BE2C (cell line): ENCODE measurements at regions not wholly inside any gene's neighbourhood (a gene's known extent, or its start where the extent isn't known, plus 50 kb on each side); places are given as distances from the start of the nearest gene placed in this dataset.

Experiments used
- DNase-seq: peaks from one replicate; pipeline ENCODE4 v3.0.0-alpha.2; 2020
- H3K27me3 ChIP-seq: fragments of 250-450 bp; sonication (Bioruptor Pico); 2 replicates; pipeline ENCODE4 v1.5.1; 2020; ENCODE audit warnings: mild to moderate bottlenecking
- H3K36me3 ChIP-seq: fragments of 250-450 bp; sonication (Bioruptor Pico); 2 replicates; pipeline ENCODE4 v1.5.1; 2020; ENCODE audit warnings: mild to moderate bottlenecking
- H3K4me1 ChIP-seq: fragments of 250-450 bp; sonication (Bioruptor Pico); 2 replicates; pipeline ENCODE4 v1.5.1; 2020
- H3K4me3 ChIP-seq: 2 replicates; pipeline ENCODE4 v1.5.1; 2011; ENCODE audit warnings: low read depth, low read length
- H3K9me3 ChIP-seq: fragments of 250-450 bp; sonication (Bioruptor Pico); 2 replicates; pipeline ENCODE4 v1.5.1; 2020
- CTCF ChIP-seq: IDR thresholded peaks from 2 replicates; pipeline ENCODE4 v1.5.1; 2012; ENCODE audit warnings: mild to moderate bottlenecking, low read depth, low read length

GRCh38 chr5:26692952-26693351 lies 345.4 kb downstream of the CDH9 start:
- Histone ChIP-seq H3K9me3 (no peaks in the 10 kb centered on the region), H3K4me1 (peaks cover 4% of the 10 kb centered on the region; the same call in 1 of the 2 replicates), H3K4me3 (no peak overlapping the region), H3K27me3 (no peaks in the 10 kb centered on the region), H3K36me3 (no peaks in the 10 kb centered on the region)
- no peak for TF ChIP-seq CTCF
- DNase-seq = no peak

GRCh38 chr5:26691486-26691885 lies 346.9 kb downstream of the CDH9 start:
- TF ChIP-seq CTCF = no peak
- Histone ChIP-seq H3K27me3 (no peaks in the 10 kb centered on the region), H3K4me1 (peaks cover 4% of the 10 kb centered on the region; the same call in 1 of the 2 replicates), H3K36me3 (no peaks in the 10 kb centered on the region), H3K9me3 (no peaks in the 10 kb centered on the region), H3K4me3 (no peak overlapping the region)
- DNase-seq = no peak

- Histone ChIP-seq H3K4me3 (no peak overlapping the region), H3K9me3 (no peaks in the 10 kb centered on the region), H3K36me3 (no peaks in the 10 kb centered on the region), H3K4me1 (peaks cover 4% of the 10 kb centered on the region; the same call in 1 of the 2 replicates), H3K27me3 (no peaks in the 10 kb centered on the region)
- no peak for TF ChIP-seq CTCF
- no peak for DNase-seq
Measured at GRCh38 chr5:26690511-26690910, 347.9 kb downstream of the CDH9 start.

GRCh38 chr5:26681861-26682260 lies 356.5 kb downstream of the CDH9 start:
- no peak overlapping the region for H3K4me3 ChIP-seq
- no peak for DNase-seq
- no peaks in the 10 kb centered on the region for H3K9me3 ChIP-seq
- no peaks in the 10 kb centered on the region for H3K27me3 ChIP-seq
- H3K36me3 ChIP-seq = no peaks in the 10 kb centered on the region
- H3K4me1 ChIP-seq = no peaks in the 10 kb centered on the region
- no peak for TF ChIP-seq CTCF

GRCh38 chr5:26674846-26675245 lies 363.5 kb downstream of the CDH9 start:
- no peak overlapping the region for H3K4me3 ChIP-seq
- DNase-seq = no peak
- H3K9me3 ChIP-seq = no peaks in the 10 kb centered on the region
- H3K36me3 ChIP-seq = no peaks in the 10 kb centered on the region
- no peaks in the 10 kb centered on the region for H3K27me3 ChIP-seq
- H3K4me1 ChIP-seq = no peaks in the 10 kb centered on the region
- no peak for TF ChIP-seq CTCF

- no peak for DNase-seq
- Histone ChIP-seq H3K4me3 (no peak overlapping the region), H3K9me3 (no peaks in the 10 kb centered on the region), H3K36me3 (no peaks in the 10 kb centered on the region), H3K27me3 (no peaks in the 10 kb centered on the region), H3K4me1 (no peaks in the 10 kb centered on the region; the same call in 1 of the 2 replicates)
- TF ChIP-seq CTCF = no peak
Measured at GRCh38 chr5:26669523-26669922, 368.9 kb downstream of the CDH9 start.
